C4-2B (cell line): ENCODE measurements at regions not wholly inside any gene's neighbourhood (a gene's known extent, or its start where the extent isn't known, plus 50 kb on each side); places are given as distances from the start of the nearest gene placed in this dataset.

Source experiments
- H3K27ac ChIP-seq: fragments of 450-650 bp; 2 replicates; pipeline ENCODE4 v1.5.1; 2017
- CTCF ChIP-seq: fragments of 450-650 bp; conservative IDR thresholded peaks from 2 replicates; pipeline ENCODE4 v1.5.1; 2017; ENCODE audit warnings: mild to moderate bottlenecking
- ZFX ChIP-seq: fragments of 450-650 bp; IDR thresholded peaks from 2 replicates; pipeline ENCODE4 v1.6.1; 2017

GRCh38 chr1:30540611-30541192 is 182.7 kb downstream of the MATN1 start:
- no peak for TF ChIP-seq CTCF
- TF ChIP-seq ZFX, result no peak
- no peak overlapping the region for H3K27ac ChIP-seq

GRCh38 chr1:30539884-30540283 is 183.5 kb downstream of the MATN1 start:
- no peak for TF ChIP-seq ZFX
- no peak for TF ChIP-seq CTCF
- H3K27ac ChIP-seq, result no peak overlapping the region

GRCh38 chr1:30538993-30539867 is 184.2 kb downstream of the MATN1 start:
- no peak overlapping the region for H3K27ac ChIP-seq
- TF ChIP-seq ZFX (no peak), CTCF (no peak)

GRCh38 chr1:30538226-30538992 is 185.0 kb downstream of the MATN1 start:
- no peak for TF ChIP-seq ZFX
- no peak overlapping the region for H3K27ac ChIP-seq

GRCh38 chr1:30537279-30537678 is 186.1 kb downstream of the MATN1 start:
- H3K27ac ChIP-seq, result no peak overlapping the region
- TF ChIP-seq CTCF, result no peak
- no peak for TF ChIP-seq ZFX

GRCh38 chr1:30536530-30536929 is 186.9 kb downstream of the MATN1 start:
- TF ChIP-seq ZFX, result no peak
- no peak for TF ChIP-seq CTCF

GRCh38 chr1:30535595-30536325 is 187.6 kb downstream of the MATN1 start:
- TF ChIP-seq ZFX (no peak), CTCF (no peak)

More at GRCh38 chr1:30536530-30536929, 186.9 kb downstream of the MATN1 start:
- no peak overlapping the region for H3K27ac ChIP-seq

More at GRCh38 chr1:30535595-30536325, 187.6 kb downstream of the MATN1 start:
- no peak overlapping the region for H3K27ac ChIP-seq
